Activated naive CD4-positive, alpha-beta T cell treated with Interleukin-2 at 50 U/mL for 16 hours (primary cell): ENCODE measurements at regions not wholly inside any gene's neighbourhood (a gene's known extent, or its start where the extent isn't known, plus 50 kb on each side); places are given as distances from the start of the nearest gene placed in this dataset.

Experiments
- DNase-seq: peaks from one replicate; pipeline ENCODE4 v3.0.0-alpha.2; 2020

DNA sequence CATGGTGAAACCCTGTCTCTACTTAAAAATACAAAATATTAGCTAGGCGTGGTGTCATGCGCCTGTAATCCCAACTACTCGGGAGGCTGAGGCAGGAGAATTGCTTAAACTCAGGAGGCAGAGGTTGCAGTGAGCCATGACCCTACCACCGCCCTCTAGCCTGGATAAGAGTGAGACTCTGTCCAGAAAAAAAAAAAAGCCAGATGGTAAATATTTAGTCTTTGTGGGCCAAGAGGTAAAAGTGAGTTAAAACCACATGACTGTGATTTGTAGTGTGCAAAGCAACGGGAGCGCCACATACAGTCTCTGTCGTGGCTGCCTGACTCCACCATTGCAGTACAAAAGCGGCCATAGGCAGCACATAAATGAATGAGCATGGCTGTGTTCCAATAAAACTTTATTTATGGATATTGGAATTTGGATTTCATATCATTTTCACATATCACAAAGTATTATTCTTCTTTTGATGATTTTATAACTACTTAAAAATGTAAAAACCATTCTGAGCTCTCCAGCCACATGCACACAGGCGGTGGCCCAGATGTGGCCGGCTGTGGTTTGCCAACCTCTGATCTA, 51.8 kb upstream of the CASZ1 start:
- DNase-seq = no peak

DNA sequence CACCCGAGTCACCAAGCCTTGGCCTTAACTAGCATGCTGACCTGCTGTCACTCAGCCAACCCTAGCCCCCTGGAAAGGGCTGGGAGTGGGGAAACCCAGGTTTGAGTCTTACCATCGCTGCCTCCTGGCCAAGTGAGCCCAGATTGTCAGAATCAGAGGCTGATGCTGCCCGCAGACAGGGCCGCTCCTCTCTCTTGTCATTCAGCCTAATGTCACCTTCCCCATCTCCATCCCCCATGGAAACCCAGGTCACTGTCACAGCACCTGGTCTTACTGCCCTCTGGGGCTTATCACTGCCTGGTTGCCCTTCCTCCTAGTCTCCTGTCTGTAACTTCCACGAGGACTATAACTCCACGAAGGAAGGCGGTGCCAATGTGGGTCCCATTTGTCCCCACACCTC, 53.6 kb upstream of the CASZ1 start:
- DNase-seq = no peak

DNA sequence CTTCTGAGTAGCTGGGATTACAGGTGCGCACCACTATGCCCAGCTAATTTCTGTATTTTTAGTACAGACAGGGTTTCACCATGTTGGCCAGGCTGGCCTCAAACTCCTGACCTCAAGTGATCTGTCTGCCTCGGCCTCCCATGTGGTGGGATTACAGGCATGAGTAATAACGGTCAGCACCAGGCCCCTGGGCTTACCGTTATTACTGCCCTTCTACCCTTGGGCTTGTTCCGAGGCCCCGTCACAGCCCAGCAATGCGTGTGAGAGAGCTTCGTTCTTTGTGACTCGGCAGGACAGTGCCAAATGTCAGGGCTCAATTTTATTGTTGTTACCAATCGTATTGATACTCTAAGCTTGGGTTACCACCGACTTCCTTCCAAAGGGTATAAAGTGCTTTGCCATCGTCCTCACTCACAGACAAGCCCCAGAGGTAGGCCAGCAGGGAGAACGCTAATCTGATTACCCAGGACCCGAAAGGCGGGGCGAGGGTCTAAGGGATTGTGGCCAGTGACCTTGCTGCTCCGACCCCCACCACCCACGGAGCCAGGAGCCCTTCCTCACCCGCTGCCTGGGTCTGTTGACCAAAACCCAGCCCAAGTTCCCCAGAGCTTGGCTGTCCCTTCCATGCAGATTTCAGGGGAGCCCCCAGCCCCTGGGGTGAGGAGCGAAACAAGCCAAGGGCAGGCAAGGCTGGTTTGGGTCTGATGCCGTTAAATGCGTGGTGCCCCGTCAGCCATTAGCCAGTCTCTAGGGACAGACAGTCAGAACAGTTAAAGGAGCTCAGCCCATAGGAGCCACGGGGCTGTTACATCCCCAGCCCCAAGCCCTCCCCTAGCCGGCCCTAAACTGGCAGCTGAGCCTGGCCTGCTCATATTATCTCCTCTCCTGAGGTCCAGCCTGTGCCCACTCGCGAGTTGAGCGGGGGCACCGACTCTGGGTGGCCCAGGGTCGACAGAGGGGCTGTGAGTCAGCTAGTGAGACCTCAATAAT, 54.9 kb upstream of the CASZ1 start:
- no peak for DNase-seq

DNA sequence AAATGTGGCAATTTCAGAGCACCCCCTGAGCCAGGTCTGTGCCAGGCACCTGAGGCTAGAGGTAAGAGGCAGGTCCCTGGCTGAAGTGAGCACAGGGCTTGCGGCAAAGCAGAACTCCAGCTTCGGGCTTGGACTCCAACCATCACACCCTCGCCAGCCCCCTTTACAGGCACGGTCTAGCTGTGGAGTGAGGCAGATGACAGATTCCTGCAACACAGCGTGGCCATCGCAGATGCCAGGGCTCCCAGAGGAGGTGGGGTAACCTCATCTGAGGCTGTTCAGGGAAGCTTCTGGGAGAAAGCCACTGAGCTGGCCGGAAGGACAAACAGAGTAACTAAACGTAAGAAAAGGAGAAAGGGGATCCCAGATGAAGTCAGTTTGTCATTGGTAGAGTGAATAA, 55.6 kb upstream of the CASZ1 start:
- DNase-seq = no peak

DNA sequence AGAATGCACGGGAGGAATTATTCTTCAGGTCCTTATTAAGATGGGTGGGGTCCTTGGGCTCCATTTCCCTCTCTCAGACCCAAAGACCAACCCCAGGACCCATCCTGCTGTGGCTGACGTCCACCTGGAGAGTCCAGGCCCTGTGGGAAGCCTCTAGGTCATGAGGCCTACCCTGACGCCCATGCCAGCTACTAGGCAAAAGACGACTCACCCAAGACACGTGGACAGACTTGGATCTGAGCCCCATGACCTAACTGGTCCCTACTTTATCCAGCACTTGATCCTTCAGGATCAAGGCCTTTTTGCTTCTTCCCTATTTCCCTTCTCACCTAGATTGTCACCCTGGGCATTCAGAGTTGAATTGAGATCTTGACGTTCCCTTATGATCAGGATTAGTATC, 56.0 kb upstream of the CASZ1 start:
- no peak for DNase-seq

DNA sequence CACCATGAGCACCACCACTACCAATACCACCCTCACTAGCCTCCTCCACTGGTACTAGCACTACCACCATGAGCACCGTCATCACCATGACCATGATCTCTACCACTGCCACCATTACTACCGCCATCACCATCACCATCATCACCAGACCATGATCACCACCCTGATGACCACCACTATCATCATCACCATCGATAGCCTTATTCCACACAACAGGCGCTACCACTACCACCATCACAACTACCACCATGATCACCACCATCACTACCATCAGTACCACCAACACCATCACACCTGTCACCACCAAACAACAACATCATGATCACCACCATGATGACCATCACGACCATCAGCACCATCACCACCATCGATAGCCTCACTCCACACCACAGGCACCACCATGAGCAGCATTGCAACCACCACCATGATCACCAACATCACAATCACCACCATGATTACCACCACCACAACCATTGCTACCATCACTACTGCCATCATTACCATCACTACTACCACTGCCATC, 56.6 kb upstream of the CASZ1 start:
- no peak for DNase-seq

DNA sequence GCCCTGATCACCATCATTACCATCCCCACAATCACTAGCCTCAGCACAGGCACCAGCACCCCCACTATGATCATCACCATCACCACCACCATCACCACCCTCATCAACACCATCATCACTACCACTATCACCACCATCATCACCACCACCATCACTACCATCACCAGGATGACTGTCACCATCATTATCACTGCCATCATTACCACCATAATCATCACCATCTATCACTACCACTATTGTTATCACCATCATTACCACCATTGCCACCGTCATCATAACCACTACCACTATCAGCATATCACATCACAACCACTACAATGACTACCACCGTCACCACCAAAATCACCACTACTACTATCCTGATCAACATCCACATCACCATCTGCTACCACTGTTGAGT, 57.3 kb upstream of the CASZ1 start:
- no peak for DNase-seq

DNA sequence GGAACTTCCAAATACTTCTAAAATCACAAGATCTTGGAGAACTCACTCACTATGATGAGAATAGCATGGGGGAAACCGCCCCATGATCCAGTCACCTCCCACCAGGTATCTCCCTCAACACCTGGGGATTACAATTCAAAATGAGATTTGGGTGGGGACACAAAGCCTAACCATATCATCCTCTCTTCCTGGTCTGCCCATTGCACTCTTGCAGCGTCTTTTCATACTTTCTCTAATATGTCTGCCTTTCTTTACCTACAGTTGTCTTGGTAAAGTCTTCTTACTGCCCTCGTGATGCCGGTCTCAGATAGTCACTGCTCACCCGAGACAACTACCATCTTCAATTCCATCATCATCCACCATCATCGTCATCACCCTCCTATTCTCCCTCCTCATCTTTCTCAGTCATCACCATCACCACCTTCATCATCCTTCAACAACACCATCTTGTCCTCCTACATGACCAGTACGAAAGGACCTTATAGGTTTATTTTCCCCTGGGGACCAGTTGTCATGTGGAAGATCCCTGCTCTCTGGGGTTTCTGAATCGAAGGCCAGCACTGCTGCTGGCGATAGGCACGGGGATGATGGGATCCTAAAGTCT, 58.5 kb upstream of the CASZ1 start:
- DNase-seq = no peak

DNA sequence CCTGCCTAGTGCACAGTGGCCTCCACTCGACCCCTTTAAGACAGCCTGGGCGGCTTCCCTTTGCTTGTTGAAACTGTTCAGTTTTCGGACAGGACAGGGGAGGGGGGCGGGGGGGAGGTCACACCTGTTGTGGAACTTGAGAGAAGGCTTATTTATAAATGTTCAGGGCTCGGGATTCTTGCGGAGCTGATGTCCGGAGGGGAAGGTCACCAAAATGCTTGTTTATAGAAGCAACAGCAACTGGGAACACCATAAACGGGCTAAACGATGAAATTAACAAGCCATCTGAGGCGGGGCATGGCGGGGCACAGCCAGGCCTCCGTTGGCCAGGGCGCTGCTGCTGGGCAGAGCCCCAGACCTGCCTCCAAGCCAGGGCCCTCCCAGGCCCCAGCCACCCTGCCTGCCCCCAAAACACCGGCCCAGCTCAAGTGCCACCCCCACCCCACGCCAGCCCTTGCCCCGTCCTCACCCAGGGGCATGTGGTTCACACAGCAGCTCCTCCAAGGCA, 59.8 kb upstream of the CASZ1 start:
- DNase-seq = no peak

DNA sequence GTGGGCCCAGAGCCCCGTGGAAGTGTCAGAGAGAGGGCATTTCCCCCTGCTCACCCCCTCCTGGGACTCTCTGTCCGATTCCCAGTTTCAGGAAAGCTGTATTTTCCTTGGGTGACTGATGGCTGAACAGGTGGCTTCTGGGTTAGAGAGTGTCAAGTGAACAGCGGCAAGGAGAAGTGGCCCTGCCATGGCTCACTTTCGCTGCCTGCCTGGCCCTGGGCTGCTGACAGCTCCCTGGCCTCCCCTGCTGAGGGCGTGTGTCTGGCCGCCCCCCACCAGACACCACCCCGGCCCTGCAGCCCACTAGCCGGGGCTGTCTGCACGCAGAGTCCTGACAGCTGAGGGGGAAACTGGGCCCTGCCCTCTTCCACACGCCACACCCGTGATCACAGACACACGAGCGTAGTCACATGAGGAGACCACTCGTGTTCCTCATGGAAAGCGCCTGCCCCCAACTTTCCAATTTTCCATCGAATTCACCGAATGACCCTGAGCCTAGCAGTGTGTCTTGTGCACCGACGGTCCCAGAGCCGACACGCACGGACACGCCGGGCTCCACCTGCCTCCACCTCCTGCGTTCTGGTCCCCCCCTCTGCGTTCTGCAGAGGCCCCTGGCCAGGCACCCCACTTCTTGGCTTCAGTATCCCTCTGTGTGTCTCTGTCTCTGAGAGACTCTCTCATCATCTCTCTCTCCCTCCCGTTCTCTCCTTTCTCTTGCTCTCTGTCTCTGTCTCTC, 60.6 kb upstream of the CASZ1 start:
- no peak for DNase-seq

DNA sequence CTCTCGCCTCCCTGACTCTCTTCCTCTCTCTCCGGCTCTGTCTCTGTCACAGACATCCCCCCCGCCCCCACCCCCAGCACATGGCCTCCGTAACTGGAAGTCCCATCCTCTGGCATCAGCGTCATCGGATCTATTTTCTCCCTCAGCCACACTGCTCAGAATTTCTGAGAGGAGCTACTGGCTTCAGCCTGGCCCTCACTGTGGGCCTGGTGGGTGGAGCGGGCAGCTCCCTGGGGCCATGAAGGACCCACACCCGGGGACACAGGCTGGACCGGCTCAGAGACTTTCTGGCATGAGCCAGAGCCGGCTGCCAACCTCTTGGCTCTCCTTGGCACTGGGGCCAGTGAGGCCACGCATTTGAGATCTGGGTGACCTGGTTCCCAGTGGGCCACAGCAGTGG, 61.2 kb upstream of the CASZ1 start:
- no peak for DNase-seq

DNA sequence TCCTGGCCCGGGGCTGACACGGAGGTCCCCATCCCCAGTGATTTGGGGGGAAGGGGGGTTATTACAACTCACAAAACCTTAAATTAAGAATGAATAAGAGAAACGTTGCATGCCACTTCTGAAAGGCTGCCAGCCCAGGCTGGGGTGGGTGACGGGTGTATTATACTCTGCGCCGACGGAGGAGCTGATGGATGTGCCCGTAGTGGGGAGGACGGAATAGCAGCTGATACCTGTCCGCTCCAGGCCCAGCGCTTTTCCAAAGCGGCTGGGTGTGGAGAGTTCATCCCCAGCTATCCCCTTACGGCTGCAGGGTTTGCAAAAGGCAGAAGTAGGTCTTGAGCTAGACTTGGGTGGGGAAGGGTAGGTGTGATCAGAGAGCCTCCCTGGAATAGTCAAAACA, 63.8 kb upstream of the CASZ1 start:
- DNase-seq = no peak

DNA sequence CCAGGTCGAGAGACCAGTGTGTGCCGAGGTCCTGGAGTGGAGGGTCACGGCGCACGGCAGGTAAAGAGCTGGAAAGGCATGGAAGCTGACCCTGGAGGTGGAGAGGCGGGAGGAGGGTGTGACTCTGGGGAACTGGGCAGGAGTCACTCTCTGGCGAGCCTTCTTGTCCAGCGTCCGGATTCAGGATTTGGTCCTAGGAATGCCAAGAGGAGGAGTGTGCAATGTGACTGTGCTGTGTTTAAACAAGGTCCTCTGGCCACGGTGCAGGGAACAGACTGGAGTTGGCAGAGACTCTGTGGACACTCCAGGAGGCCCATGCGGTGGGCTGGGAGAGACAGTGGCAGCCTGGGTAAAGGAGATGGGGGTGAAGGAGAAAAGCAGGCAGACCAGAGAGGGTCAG, 64.2 kb upstream of the CASZ1 start:
- no peak for DNase-seq

DNA sequence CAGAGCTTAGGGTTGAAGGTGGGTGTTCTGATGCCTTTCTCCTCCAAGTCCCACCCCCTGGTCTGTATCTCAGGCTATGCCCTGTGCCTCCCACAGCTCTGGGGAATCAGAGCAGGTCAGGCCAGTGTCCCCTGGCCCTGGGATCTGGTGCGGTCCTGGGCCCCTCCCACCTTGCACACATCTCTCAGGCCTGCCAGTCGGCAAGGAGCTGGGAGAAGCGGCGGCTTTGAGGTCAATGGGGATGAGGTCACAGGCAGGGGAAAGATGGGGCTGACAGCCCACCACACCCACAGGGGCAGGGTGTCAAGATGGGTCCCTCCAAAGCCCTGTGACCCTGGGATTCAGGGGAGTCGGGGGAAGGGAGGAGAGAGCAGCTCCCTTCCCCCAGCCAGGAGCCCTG, 65.4 kb upstream of the CASZ1 start:
- DNase-seq = no peak

DNA sequence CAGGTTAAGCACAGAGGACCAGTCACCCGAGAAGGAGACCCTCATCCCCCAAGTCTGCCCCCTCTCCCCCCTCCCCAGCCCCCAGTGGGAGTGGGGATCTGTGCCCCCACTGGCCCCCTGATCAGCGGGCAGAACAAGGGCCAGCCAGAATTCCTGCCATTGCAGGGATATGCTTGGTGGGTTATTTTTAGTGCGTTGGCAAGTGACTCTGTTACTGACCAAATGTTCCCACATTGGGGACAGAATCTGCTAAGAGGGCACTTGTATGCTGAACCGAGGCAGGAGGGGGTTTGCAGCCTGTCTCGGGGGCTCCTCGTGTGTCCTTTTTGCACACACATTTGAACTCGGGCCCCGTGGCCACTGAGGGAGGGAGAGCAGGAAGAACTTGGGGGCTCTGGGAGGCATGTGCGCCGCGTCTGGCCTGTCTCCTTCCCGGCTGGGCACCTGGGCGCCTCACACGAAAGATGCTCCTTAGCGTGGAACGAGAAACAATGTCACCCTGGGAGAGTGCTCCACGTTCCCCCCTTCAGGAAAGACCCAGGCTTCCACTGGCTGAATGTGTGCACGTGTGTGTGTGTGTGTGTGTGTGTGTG, 66.4 kb upstream of the CASZ1 start:
- DNase-seq = no peak

DNA sequence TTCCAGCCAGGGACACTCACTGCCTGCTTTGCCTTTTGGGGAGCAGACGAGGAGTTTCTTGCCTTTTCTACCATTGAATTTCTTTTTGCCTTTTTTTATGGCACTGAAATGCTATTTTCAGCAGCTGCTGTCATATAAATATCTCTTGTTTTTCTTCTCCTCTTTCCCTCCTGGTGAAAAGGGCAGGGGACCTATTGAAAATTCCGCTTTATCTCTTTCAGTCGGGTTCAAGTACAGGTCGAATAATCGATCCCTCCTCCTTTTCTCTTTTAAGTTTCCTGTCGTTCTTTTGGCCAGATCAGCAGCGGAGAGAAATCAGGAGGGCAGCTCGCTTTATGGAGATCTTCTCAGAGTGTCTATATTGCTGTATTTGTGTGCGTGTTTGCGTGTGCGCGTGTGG, 67.4 kb upstream of the CASZ1 start:
- DNase-seq = no peak

DNA sequence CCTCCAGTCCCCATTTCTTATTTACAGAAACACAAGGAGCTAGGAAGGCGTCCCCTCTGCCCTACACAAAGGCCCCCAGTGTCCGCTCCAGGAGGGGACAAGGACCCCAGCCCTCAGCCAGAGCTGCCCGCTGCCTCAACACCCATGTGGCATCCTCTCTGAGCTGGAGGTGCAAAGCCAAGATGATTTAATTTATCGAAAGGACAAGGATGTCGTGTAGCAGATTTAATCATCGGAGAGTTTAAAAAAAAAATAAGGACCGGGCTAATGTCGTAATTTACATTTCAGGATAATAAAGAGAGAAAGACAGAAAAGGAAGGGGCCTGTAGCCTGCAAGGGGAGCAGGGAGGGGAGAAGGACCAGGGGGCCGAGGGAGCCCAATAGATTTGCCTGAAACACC, 68.3 kb upstream of the CASZ1 start:
- DNase-seq = no peak

DNA sequence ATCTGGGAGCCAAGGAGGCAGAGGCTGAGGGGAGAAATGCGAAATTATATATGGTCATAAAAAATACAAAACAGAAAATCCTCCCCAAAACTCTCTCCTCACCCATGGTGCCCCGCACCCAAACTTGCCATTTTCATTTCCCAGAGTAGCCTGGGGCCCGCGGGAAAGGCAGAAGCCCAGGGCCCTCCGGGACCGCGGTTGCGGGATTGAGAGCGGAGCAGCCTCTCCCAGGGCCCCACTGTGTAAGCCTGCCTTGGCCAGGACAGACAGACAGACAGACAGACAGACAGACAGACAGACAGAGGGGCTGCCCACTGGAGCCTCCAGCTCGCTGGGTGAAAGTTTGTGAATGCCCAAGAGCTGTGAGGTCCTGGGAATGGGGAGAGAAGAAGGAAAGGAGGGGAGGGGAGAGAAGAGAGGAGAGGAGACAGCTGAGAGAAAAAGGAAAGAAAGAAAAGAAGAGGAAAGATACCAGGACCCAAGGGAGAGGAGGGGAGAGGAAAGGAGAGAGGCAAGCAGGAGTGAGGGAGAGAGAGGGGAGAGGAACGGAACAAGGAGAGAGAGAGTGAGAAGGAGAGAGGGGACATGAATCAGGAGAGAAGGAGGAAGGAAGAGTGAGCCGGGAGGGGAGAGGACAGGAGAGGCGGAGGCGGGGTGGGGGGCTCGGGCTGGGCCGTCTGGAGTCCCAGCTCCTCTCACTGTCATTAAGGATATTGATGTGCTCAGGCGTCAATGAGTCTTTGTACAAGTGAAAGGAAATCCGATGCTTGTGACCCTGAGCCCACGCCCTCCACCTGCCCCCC, 69.3 kb upstream of the CASZ1 start:
- no peak for DNase-seq

DNA sequence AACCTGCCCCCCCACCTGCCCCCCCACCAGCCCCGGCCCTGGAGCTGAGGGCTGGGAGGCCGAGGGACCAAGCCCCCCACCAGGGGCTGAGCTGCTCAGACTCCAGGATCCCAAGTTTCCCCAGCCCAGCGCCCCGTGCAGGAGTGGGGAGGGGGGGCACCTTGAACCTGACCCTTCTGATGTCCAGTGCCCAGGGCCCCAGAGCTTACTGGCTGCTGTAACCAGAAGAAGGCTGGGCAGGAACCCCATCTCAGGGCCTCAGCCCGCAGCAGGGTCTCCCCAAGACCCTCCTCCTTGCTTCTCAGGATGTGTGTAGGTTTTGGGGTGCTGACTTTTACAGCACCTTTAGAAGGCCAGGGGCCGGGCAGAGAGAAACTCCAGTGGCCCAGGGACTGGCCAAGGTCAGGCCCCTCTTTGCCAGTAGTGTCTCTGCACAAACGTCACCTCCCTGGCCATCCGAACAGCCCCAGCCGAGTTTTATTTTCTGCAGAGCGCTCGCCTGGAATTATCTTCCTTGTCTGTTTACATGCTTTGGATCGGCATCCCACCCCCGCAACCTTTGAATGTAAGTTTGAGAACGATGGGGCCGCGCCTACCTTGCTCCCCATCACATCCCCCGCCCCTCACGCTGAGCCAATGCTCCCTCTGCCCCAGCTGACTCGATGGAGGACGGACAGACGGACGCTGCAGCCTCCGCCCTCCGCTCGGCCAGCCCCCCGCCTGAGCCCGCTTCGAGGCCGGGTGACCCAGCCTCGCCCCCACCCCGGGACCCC, 70.1 kb upstream of the CASZ1 start:
- DNase-seq = peak; percentile 44

DNA sequence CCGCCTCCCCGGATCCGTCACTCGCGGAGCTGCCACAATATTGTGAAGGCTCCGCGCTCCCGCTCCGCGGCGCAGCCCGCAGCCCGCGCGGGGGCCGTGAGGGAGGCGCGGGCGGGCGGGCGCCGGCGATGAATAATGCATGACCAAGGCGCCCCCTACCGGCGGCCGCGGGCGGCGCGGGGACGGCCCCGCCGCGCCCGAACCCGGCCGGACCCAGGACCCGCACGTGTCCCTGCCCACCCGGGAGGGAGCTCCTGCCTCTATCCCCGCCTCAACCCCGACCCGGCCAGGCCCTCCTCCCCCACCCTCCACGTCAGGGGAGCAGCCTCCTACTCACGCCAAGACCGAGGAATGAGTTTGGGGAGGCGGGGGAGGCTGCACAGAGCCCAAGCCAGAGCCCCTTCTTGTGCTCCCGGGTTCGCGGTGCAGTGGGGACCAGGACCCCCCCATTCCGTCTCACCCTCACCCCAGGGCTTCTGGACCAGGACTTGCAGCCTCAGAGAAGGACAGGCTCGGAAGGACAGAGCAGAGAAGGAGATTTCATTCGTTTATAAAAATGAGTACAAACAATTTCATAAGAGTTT, 70.8 kb upstream of the CASZ1 start:
- DNase-seq = peak; percentile 61
